OCI-M1 (cell line): ENCODE measurements at regions not wholly inside any gene's neighbourhood (a gene's known extent, or its start where the extent isn't known, plus 50 kb on each side); places are given as distances from the start of the nearest gene placed in this dataset.
A peak's percentile ranks its signal among the peaks of the same experiment; 100 is the strongest.

Experiments used
- DNase-seq: peaks from one replicate; lab custom pipeline; 2025; lab: John Stamatoyannopoulos, UW

- DNase-seq = no peak
These were observed 396.6 kb downstream of the GABRB3 start for GRCh38 chr15:26376243-26376642.

GRCh38 chr15:26374806-26375205, 398.1 kb downstream of the GABRB3 start:
- no peak for DNase-seq

- DNase-seq = no peak
These were observed 400.2 kb downstream of the GABRB3 start for GRCh38 chr15:26372706-26373105.

GRCh38 chr15:26365077-26365476, 407.8 kb downstream of the GABRB3 start:
- DNase-seq = no peak

GRCh38 chr15:26359855-26360254, 413.0 kb downstream of the GABRB3 start:
- no peak for DNase-seq

GRCh38 chr15:26358708-26359107, 414.2 kb downstream of the GABRB3 start:
- DNase-seq = peak; percentile 64

GRCh38 chr15:26357653-26358052, 415.2 kb downstream of the GABRB3 start:
- no peak for DNase-seq

GRCh38 chr15:26355472-26356074, 417.3 kb downstream of the GABRB3 start:
- DNase-seq = no peak

- no peak for DNase-seq
These were observed 420.0 kb downstream of the GABRB3 start for GRCh38 chr15:26352909-26353308.

- DNase-seq = no peak
These were observed 420.5 kb downstream of the GABRB3 start for GRCh38 chr15:26352406-26352805.

GRCh38 chr15:26325495-26325894, 447.4 kb downstream of the GABRB3 start:
- DNase-seq = no peak

- DNase-seq = no peak
These were observed 449.3 kb downstream of the GABRB3 start for GRCh38 chr15:26323566-26323965.

- DNase-seq = no peak
These were observed 454.2 kb downstream of the GABRB3 start for GRCh38 chr15:26318689-26319088.

GRCh38 chr15:26314577-26314976, 451.4 kb upstream of the ATP10A start:
- no peak for DNase-seq

GRCh38 chr15:26311710-26312236, 448.6 kb upstream of the ATP10A start:
- DNase-seq = no peak

GRCh38 chr15:26298659-26299170, 435.6 kb upstream of the ATP10A start:
- DNase-seq = no peak

- no peak for DNase-seq
These were observed 435.0 kb upstream of the ATP10A start for GRCh38 chr15:26298010-26298658.

- DNase-seq = no peak
These were observed 432.4 kb upstream of the ATP10A start for GRCh38 chr15:26295336-26296085.

- DNase-seq = no peak
These were observed 431.0 kb upstream of the ATP10A start for GRCh38 chr15:26294059-26294689.

GRCh38 chr15:26287381-26287780, 424.3 kb upstream of the ATP10A start:
- DNase-seq = no peak

- DNase-seq = no peak
These were observed 417.2 kb upstream of the ATP10A start for GRCh38 chr15:26280281-26280680.

- DNase-seq = no peak
These were observed 398.8 kb upstream of the ATP10A start for GRCh38 chr15:26261966-26262365.
